ENCODE measurements at regions not wholly inside any gene's neighbourhood (a gene's known extent, or its start where the extent isn't known, plus 50 kb on each side); places are given as distances from the start of the nearest gene placed in this dataset.

DNA sequence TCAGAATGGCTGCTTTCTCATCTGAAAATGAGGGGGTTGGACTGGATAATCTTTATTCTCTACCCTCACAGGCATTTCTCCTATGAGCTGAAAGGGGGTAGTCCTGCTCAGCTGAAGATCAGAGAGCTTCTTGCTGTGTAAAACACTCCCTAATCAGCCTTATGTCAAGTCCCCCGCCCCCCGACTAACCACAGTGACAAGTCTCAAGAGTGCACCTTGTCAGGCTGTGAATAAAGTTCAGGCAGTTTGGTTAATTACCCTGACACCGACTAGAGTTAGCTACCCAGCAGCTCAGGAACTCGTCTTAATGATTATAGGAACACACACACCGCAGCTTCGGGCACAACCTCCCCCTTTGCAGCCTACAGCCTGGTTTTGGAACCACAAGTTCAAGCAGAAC, 513.7 kb downstream of the RPS24 start:
- TF ChIP-seq, protein P1, sequence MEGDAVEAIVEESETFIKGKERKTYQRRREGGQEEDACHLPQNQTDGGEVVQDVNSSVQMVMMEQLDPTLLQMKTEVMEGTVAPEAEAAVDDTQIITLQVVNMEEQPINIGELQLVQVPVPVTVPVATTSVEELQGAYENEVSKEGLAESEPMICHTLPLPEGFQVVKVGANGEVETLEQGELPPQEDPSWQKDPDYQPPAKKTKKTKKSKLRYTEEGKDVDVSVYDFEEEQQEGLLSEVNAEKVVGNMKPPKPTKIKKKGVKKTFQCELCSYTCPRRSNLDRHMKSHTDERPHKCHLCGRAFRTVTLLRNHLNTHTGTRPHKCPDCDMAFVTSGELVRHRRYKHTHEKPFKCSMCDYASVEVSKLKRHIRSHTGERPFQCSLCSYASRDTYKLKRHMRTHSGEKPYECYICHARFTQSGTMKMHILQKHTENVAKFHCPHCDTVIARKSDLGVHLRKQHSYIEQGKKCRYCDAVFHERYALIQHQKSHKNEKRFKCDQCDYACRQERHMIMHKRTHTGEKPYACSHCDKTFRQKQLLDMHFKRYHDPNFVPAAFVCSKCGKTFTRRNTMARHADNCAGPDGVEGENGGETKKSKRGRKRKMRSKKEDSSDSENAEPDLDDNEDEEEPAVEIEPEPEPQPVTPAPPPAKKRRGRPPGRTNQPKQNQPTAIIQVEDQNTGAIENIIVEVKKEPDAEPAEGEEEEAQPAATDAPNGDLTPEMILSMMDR (IDR thresholded peaks at IDR 0.05), result no peak
- TF ChIP-seq EP300 (IDR thresholded peaks at IDR 0.05) (no peak), POLR2A (IDR thresholded peaks at IDR 0.05) (no peak), POLR2AphosphoS5 (IDR thresholded peaks at IDR 0.05) (no peak)

Measured in suprapubic skin (tissue), 4 donors.